ENCODE measurements at regions not wholly inside any gene's neighbourhood (a gene's known extent, or its start where the extent isn't known, plus 50 kb on each side); places are given as distances from the start of the nearest gene placed in this dataset.

- DNase-seq (ENCODE audit: low read depth in 2 of 2): no peak
Observed at GRCh38 chr9:79196606-79197005, 375.2 kb upstream of the TLE4 start.

- no peak for DNase-seq (ENCODE audit: low read depth in 2 of 2)
Observed at GRCh38 chr9:79200336-79200735, 371.4 kb upstream of the TLE4 start.

GRCh38 chr9:79201636-79202035, 370.1 kb upstream of the TLE4 start:
- DNase-seq (ENCODE audit: low read depth in 2 of 2): no peak

GRCh38 chr9:79208791-79209396, 362.9 kb upstream of the TLE4 start:
- DNase-seq (ENCODE audit: low read depth in 2 of 2): no peak

- DNase-seq (ENCODE audit: low read depth in 2 of 2): no peak
Observed at GRCh38 chr9:79210541-79211243, 361.1 kb upstream of the TLE4 start.

GRCh38 chr9:79213417-79214125, 358.2 kb upstream of the TLE4 start:
- DNase-seq (ENCODE audit: low read depth in 2 of 2): no peak

- DNase-seq (ENCODE audit: low read depth in 2 of 2): no peak
Observed at GRCh38 chr9:79215821-79216220, 355.9 kb upstream of the TLE4 start.

- DNase-seq (ENCODE audit: low read depth in 2 of 2): no peak
Observed at GRCh38 chr9:79220251-79220650, 351.5 kb upstream of the TLE4 start.

GRCh38 chr9:79220666-79221065, 351.1 kb upstream of the TLE4 start:
- no peak for DNase-seq (ENCODE audit: low read depth in 2 of 2)

GRCh38 chr9:79221084-79221483, 350.7 kb upstream of the TLE4 start:
- DNase-seq (ENCODE audit: low read depth in 2 of 2): no peak

GRCh38 chr9:79222483-79222882, 349.3 kb upstream of the TLE4 start:
- no peak for DNase-seq (ENCODE audit: low read depth in 2 of 2)

GRCh38 chr9:79224672-79225433, 346.9 kb upstream of the TLE4 start:
- no peak for DNase-seq (ENCODE audit: low read depth in 2 of 2)

- no peak for DNase-seq (ENCODE audit: low read depth in 2 of 2)
Observed at GRCh38 chr9:79233542-79233941, 338.2 kb upstream of the TLE4 start.

GRCh38 chr9:79236466-79236865, 335.3 kb upstream of the TLE4 start:
- DNase-seq (ENCODE audit: low read depth in 2 of 2): no peak

GRCh38 chr9:79237861-79238260, 333.9 kb upstream of the TLE4 start:
- no peak for DNase-seq (ENCODE audit: low read depth in 2 of 2)

- no peak for DNase-seq (ENCODE audit: low read depth in 2 of 2)
Observed at GRCh38 chr9:79240774-79241173, 331.0 kb upstream of the TLE4 start.

- no peak for DNase-seq (ENCODE audit: low read depth in 2 of 2)
Observed at GRCh38 chr9:79242489-79242888, 329.3 kb upstream of the TLE4 start.

GRCh38 chr9:79246170-79246569, 325.6 kb upstream of the TLE4 start:
- DNase-seq (ENCODE audit: low read depth in 2 of 2): no peak

GRCh38 chr9:79247021-79247420, 324.7 kb upstream of the TLE4 start:
- DNase-seq (ENCODE audit: low read depth in 2 of 2): no peak

GRCh38 chr9:79250806-79251205, 321.0 kb upstream of the TLE4 start:
- DNase-seq (ENCODE audit: low read depth in 2 of 2): no peak

GRCh38 chr9:79254900-79255650, 316.7 kb upstream of the TLE4 start:
- DNase-seq (ENCODE audit: low read depth in 2 of 2): no peak
